ENCODE measurements at regions not wholly inside any gene's neighbourhood (a gene's known extent, or its start where the extent isn't known, plus 50 kb on each side); places are given as distances from the start of the nearest gene placed in this dataset.

- TF ChIP-seq CTCF (IDR thresholded peaks at IDR 0.05; ENCODE audit: control extremely low read depth, extremely low read depth, low read depth, missing control alignments) = no peak
- POLR2A ChIA-PET = no interaction called here
- no peak for DNase-seq (ENCODE audit: extremely low spot score)
- CTCF ChIA-PET = interaction anchor here (1.1 kb wide), 1 partner anchor 12 kb away, joined by 3 read pairs; no protein-coding TSS in a partner anchor
These were observed 129.5 kb upstream of the SLC10A2 start for GRCh38 chr13:103195762-103196161.

DNA sequence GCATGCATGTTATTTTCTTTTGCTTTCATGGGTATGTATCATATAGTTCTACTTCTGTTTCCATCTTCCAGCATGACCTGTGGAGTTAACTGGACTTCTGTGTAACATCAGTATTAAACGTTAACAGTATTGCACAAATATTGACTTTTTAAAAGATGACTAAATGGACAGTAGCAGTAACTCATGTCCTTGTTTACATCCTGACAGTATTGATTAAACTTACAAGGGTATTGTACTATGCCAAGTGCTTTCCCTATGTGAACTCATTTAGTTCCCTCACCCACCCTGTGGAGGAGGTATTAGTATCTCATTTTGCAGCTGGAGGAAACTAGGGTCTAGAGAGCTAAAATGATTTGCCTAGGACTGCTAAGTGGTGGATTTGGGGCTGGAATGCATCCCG is 128.7 kb upstream of the SLC10A2 start:
- no peak for DNase-seq (ENCODE audit: extremely low spot score)
- TF ChIP-seq CTCF (IDR thresholded peaks at IDR 0.05; ENCODE audit: control extremely low read depth, extremely low read depth, low read depth, missing control alignments) = no peak
- POLR2A ChIA-PET = no interaction called here
- CTCF ChIA-PET = interaction anchor here (1.1 kb wide), 1 partner anchor 13 kb away, joined by 3 read pairs; no protein-coding TSS in a partner anchor

DNA sequence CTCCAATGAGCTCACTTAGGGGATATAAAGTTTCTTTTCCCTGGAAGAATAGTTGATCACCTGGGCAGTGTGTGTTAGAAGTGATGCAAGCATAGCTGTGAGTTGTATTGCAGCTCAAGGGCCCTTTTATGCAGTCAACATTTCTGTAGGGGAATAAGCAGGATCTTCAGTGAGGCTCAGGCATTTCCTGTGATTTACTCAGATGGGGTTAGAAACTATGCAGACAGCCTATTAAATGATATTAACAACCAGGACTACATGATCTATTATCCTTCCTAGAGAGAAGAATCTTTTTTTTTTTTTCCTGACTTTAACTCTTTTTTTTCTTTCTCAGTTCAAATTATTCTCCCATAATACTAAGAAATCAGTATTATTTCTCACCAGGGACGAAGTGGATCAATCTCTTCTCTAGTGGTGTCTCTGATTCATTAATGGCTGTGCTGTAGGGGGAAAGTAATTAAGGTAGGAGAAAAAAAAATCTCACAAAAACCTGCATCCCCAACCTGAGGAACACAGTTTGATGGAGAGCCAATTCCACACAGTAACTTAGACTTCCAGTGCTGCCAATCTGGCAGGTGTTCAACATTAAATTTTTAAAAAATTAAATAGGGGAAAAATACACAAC is 126.4 kb upstream of the SLC10A2 start:
- CTCF ChIA-PET = interaction anchor here (0.8 kb wide), 1 partner anchor 322 kb away, joined by 3 read pairs; no protein-coding TSS in a partner anchor
- POLR2A ChIA-PET = no interaction called here
- no peak for TF ChIP-seq CTCF (IDR thresholded peaks at IDR 0.05; ENCODE audit: control extremely low read depth, extremely low read depth, low read depth, missing control alignments)
- DNase-seq (ENCODE audit: extremely low spot score) = no peak

- no peak for TF ChIP-seq CTCF (IDR thresholded peaks at IDR 0.05; ENCODE audit: control extremely low read depth, extremely low read depth, low read depth, missing control alignments)
- CTCF ChIA-PET = interaction anchor here (1.4 kb wide), 1 partner anchor 34 kb away, joined by 3 read pairs; no protein-coding TSS in a partner anchor
- no peak for DNase-seq (ENCODE audit: extremely low spot score)
- POLR2A ChIA-PET = no interaction called here
These were observed 124.6 kb upstream of the SLC10A2 start for GRCh38 chr13:103190841-103191240.

DNA sequence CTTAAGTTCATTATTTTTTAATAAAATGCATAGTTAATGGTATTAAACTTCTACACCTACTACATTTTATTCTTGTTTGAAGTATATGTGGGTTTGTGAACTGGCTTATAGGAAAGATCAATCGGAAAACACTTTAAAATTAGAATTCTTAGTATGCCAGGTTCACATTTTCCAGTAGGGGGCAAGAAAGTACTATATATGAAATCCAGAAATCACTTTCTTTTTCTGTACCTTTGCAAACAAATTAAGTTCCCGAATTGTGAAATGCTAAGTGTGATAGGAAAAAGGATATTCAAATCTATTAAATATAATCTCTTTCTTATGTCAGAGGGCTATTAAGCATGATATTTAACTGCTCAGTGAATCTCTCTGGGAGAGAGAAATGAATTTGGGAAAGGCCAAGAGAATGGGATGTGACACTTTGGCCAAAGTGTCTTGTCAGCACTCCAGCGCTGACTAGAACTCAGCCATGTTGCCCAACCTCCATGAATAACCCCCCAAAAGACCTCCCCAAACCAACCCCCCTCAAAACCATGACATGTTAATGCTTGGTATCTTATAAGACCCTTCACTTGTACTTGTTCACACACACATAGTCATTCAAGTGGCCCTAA is 122.6 kb upstream of the SLC10A2 start:
- peak; percentile 50 for TF ChIP-seq CTCF (IDR thresholded peaks at IDR 0.05; ENCODE audit: control extremely low read depth, extremely low read depth, low read depth, missing control alignments)
- peak; percentile 24 for DNase-seq (ENCODE audit: extremely low spot score)
- POLR2A ChIA-PET = no interaction called here
- CTCF ChIA-PET = interaction anchor here (0.8 to 3.0 kb wide), 7 partner anchors 16 to 950 kb away, joined by 3 to 14 read pairs (median 4); no protein-coding TSS in a partner anchor

DNA sequence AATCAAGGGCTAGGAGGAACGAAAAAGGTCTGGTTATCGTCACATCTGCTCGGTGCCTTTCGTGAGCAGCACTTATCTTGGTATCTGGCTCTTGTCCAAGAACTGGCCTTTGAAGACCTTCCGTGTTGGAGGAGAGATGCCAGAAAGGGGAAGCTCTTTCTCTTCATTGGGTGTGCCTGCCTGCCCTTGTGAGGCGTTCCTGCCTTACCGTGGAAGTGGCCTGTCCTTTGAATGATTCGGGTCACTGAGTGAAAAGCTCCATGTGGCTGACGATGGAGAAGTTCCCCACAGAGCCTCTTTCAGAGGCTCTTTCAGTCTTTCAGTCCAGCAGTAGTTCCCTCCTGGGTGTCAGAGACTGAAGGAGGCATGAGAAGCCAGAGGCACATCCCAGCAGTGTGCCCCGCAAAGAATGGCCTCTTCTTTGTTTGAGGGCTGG is 121.5 kb upstream of the SLC10A2 start:
- DNase-seq (ENCODE audit: extremely low spot score) = no peak
- CTCF ChIA-PET = interaction anchor here (0.7 to 3.0 kb wide), 4 partner anchors 11 to 272 kb away, joined by 3 to 14 read pairs (median 4); no protein-coding TSS in a partner anchor
- POLR2A ChIA-PET = no interaction called here
- TF ChIP-seq CTCF (IDR thresholded peaks at IDR 0.05; ENCODE audit: control extremely low read depth, extremely low read depth, low read depth, missing control alignments) = no peak
